ENCODE measurements at regions not wholly inside any gene's neighbourhood (a gene's known extent, or its start where the extent isn't known, plus 50 kb on each side); places are given as distances from the start of the nearest gene placed in this dataset.

DNA sequence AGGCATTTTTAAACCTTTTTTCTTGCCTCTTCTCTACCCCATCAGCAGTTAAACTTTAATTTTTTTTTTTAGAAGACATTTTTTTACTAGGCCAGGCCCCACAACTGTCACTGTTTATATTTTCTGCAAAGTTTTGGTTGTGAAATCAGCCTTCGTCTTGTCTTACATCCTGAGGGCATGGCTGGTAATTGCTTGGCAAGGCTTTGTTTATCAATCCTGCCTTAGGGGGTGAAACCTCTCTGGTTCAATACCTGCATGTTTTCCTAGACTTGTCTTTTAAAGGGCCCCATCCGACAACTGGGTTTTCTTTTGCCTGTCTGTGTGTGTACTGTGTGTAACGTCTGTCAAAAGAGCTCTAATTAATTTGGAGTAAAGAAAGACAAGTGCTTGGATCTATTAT lies 330.0 kb upstream of the CWC22 start:
- no TSS peak for BruUV-seq (replicated peaks)
- ChIA-PET CTCF (no interaction called here), POLR2A (ENCODE audit: low non-redundant PET) (no interaction called here)
- no peak for DNase-seq (ENCODE audit: low spot score)
- H3K27ac ChIP-seq (ENCODE audit: low read depth, low read length, poor library complexity, severe bottlenecking), result no peak overlapping the region
- H3K27me3 ChIP-seq (replicated peaks; ENCODE audit: insufficient read depth, low read depth, low read length, poor library complexity), result no peaks in the 10 kb centered on the region
- peaks cover 3% of the 10 kb centered on the region for H3K9me3 ChIP-seq (ENCODE audit: low read depth, low read length, poor library complexity, severe bottlenecking)
- intact Hi-C loops (cut with micrococcal nuclease; ENCODE audit: unreplicated experiment), result no loop called here
- H3K36me3 ChIP-seq (ENCODE audit: insufficient read depth, low read length, poor library complexity, severe bottlenecking), result no peaks in the 10 kb centered on the region
- H3K4me3 ChIP-seq (ENCODE audit: low read depth, low read length, poor library complexity, severe bottlenecking), result no peak overlapping the region
- TF ChIP-seq EZH2 (IDR thresholded peaks at IDR 0.05; ENCODE audit: borderline replicate concordance, low read depth, low read length, poor library complexity, severe bottlenecking), result no peak
- no peak for TF ChIP-seq CTCF (conservative IDR thresholded peaks at IDR 0.05; ENCODE audit: low read depth, low read length)
- H3K4me1 ChIP-seq (ENCODE audit: insufficient read depth, low read length, poor library complexity, severe bottlenecking), result no peaks in the 10 kb centered on the region

GRCh38 chr2:180336550-180336949 lies 329.5 kb upstream of the CWC22 start:
- Histone ChIP-seq H3K36me3 (ENCODE audit: insufficient read depth, low read length, poor library complexity, severe bottlenecking) (no peaks in the 10 kb centered on the region), H3K9me3 (ENCODE audit: low read depth, low read length, poor library complexity, severe bottlenecking) (peaks cover 3% of the 10 kb centered on the region), H3K27me3 (replicated peaks; ENCODE audit: insufficient read depth, low read depth, low read length, poor library complexity) (no peaks in the 10 kb centered on the region), H3K4me1 (ENCODE audit: insufficient read depth, low read length, poor library complexity, severe bottlenecking) (no peaks in the 10 kb centered on the region), H3K27ac (ENCODE audit: low read depth, low read length, poor library complexity, severe bottlenecking) (no peak overlapping the region), H3K4me3 (ENCODE audit: low read depth, low read length, poor library complexity, severe bottlenecking) (no peak overlapping the region)
- no peak for TF ChIP-seq CTCF (conservative IDR thresholded peaks at IDR 0.05; ENCODE audit: low read depth, low read length)
- TF ChIP-seq EZH2 (IDR thresholded peaks at IDR 0.05; ENCODE audit: borderline replicate concordance, low read depth, low read length, poor library complexity, severe bottlenecking), result no peak
- DNase-seq (ENCODE audit: low spot score), result no peak
- intact Hi-C loops (cut with micrococcal nuclease; ENCODE audit: unreplicated experiment), result no loop called here
- ChIA-PET CTCF (no interaction called here), POLR2A (ENCODE audit: low non-redundant PET) (no interaction called here)
- BruUV-seq (replicated peaks), result no TSS peak

DNA sequence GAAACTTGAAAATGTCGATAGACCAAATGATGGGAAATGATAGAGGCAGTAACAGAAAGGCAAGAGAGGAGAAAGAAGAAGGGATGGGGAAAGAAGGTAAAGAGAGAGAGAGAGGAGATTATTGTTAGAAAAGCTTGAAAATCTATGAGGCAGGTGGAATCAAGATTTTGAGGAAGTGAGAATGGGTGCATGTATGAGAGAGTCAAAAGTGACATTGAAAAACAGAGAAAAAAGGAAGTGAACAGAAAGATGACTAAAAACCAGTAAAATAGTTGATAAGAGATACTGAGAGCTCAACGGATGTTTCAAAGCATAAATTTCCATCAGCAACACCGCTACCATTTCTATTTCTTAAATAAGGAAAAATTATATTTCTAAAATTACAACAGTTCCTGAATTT lies 327.4 kb upstream of the CWC22 start:
- H3K27ac ChIP-seq (ENCODE audit: low read depth, low read length, poor library complexity, severe bottlenecking), result no peak overlapping the region
- no peaks in the 10 kb centered on the region for H3K4me1 ChIP-seq (ENCODE audit: insufficient read depth, low read length, poor library complexity, severe bottlenecking)
- no peaks in the 10 kb centered on the region for H3K27me3 ChIP-seq (replicated peaks; ENCODE audit: insufficient read depth, low read depth, low read length, poor library complexity)
- DNase-seq (ENCODE audit: low spot score), result no peak
- H3K36me3 ChIP-seq (ENCODE audit: insufficient read depth, low read length, poor library complexity, severe bottlenecking), result no peaks in the 10 kb centered on the region
- no TSS peak for BruUV-seq (replicated peaks)
- TF ChIP-seq CTCF (conservative IDR thresholded peaks at IDR 0.05; ENCODE audit: low read depth, low read length), result no peak
- TF ChIP-seq EZH2 (IDR thresholded peaks at IDR 0.05; ENCODE audit: borderline replicate concordance, low read depth, low read length, poor library complexity, severe bottlenecking), result no peak
- no peak overlapping the region for H3K4me3 ChIP-seq (ENCODE audit: low read depth, low read length, poor library complexity, severe bottlenecking)
- intact Hi-C loops (cut with micrococcal nuclease; ENCODE audit: unreplicated experiment), result no loop called here
- POLR2A ChIA-PET (ENCODE audit: low non-redundant PET), result no interaction called here
- CTCF ChIA-PET, result no interaction called here
- peaks cover 3% of the 10 kb centered on the region for H3K9me3 ChIP-seq (ENCODE audit: low read depth, low read length, poor library complexity, severe bottlenecking)

Data from A673 (cell line).